ENCODE measurements at regions not wholly inside any gene's neighbourhood (a gene's known extent, or its start where the extent isn't known, plus 50 kb on each side); places are given as distances from the start of the nearest gene placed in this dataset.

DNA sequence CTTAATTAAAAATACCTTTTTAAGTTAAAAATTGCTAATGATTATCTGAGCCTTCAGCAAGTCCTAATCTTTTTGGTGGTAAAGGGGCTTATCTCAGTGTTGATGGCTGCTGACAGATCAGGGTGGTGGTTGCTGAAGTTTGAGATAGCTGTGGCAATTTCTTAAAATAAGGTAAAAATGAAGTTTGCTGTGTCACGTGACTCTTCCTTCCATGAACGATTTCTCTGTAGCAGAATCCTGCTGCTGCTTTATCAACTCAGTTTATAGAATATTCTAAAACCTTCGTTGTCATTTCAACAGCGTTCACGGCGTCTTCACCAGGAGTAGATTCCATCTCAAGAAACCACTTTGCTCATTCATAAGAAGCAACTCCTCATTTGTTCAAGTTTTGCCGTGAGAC is 110.1 kb downstream of the SUCNR1 start:
- 95% methylated on average over 7 of the region's 7 CpGs; no CpG with 5 or more reads in 1 of the 2 experiments for WGBS, 2 experiments (ENCODE audit: extremely low coverage in 1 of 2, insufficient coverage in 1 of 2, insufficient read length in 1 of 2, insufficient replicate concordance in 2 of 2, low coverage in 1 of 2, low lambda C conversion rate in 2 of 2, missing lambda C conversion rate in 1 of 2)
- FAIRE-seq: no peak

More for the DNA sequence above, 110.1 kb downstream of the SUCNR1 start:
- no peak overlapping the region for H3K27ac ChIP-seq (ENCODE audit: low read depth, low read length)
- H2BK120ac ChIP-seq (replicated peaks; ENCODE audit: low read depth, low read length): no peak overlapping the region
- H3K4me1 ChIP-seq (replicated peaks in 1 of 4; ENCODE audit: control insufficient read depth in 3 of 4, insufficient read depth in 4 of 4, low read length in 3 of 4): no peaks in the 10 kb centered on the region
- H2BK20ac ChIP-seq (ENCODE audit: low read length): no peak overlapping the region
- no peak overlapping the region for H4K91ac ChIP-seq (replicated peaks; ENCODE audit: insufficient read length, low read length)
- no peak for DNase-seq (ENCODE audit: low read depth in 1 of 2, low spot score in 2 of 2)
- ChIA-PET CTCF (ENCODE audit: partially characterized antibody) (no interaction called here), POLR2A (ENCODE audit: partially characterized antibody) (no interaction called here)
- H4K5ac ChIP-seq (ENCODE audit: insufficient read length, low read depth, low read length): no peak overlapping the region
- no peaks in the 10 kb centered on the region for H4K20me1 ChIP-seq (replicated peaks in 1 of 2; ENCODE audit: control insufficient read depth in 1 of 2, insufficient read depth in 2 of 2, low read length in 2 of 2)
- no peak overlapping the region for H3K4ac ChIP-seq (replicated peaks; ENCODE audit: insufficient read length, low read depth, low read length)
- H3K9me3 ChIP-seq (ENCODE audit: insufficient read depth in 2 of 2, low read depth in 1 of 2, low read length in 1 of 2): no peaks in the 10 kb centered on the region
- H3K79me1 ChIP-seq (ENCODE audit: low read depth, low read length): no peaks in the 10 kb centered on the region
- TF ChIP-seq CBX8 (IDR thresholded peaks at IDR 0.05; ENCODE audit: borderline replicate concordance, low read depth, low read length) (no peak), CTBP2 (IDR thresholded peaks at IDR 0.05; ENCODE audit: borderline replicate concordance, insufficient read depth, insufficient read length, low read length) (no peak)
- no peaks in the 10 kb centered on the region for H3K36me3 ChIP-seq (ENCODE audit: control insufficient read depth in 2 of 4, insufficient read depth in 4 of 4, low read length in 3 of 4)
- H3K9ac ChIP-seq (replicated peaks in 1 of 4; ENCODE audit: extremely low read depth in 1 of 4, low read depth in 3 of 4, low read length in 3 of 4): no peak overlapping the region
- H3K56ac ChIP-seq (replicated peaks; ENCODE audit: insufficient read length, low read depth, low read length): no peak overlapping the region
- no peak overlapping the region for H3K18ac ChIP-seq (ENCODE audit: extremely low read depth, low read length)
- H2BK15ac ChIP-seq (ENCODE audit: low read length): no peak overlapping the region
- H3K4me2 ChIP-seq (ENCODE audit: insufficient read depth in 1 of 2, low read depth in 2 of 2, low read length in 2 of 2): no peak overlapping the region
- H3K79me2 ChIP-seq (ENCODE audit: control insufficient read depth in 1 of 2, insufficient read depth in 2 of 2, low read length in 2 of 2): no peaks in the 10 kb centered on the region
- H3K23me2 ChIP-seq (ENCODE audit: low read depth, low read length): no peaks in the 10 kb centered on the region
- no peaks in the 10 kb centered on the region for H3K27me3 ChIP-seq (replicated peaks in 1 of 4; ENCODE audit: control insufficient read depth in 3 of 4, extremely low read depth in 1 of 4, insufficient read depth in 3 of 4, low read length in 3 of 4)
- H3K23ac ChIP-seq (ENCODE audit: insufficient read length): no peak overlapping the region
- no peak overlapping the region for H2BK5ac ChIP-seq (ENCODE audit: low read depth, low read length)
- no peak overlapping the region for H3K4me3 ChIP-seq (ENCODE audit: extremely low read depth in 1 of 4, insufficient read depth in 2 of 4, low read depth in 3 of 4, low read length in 4 of 4)
- no peak overlapping the region for H2AK5ac ChIP-seq (ENCODE audit: low read depth, low read length)
- no peak overlapping the region for H4K8ac ChIP-seq (ENCODE audit: extremely low read depth, insufficient read depth, low read length)
- no peak overlapping the region for H3K14ac ChIP-seq (ENCODE audit: insufficient read length)
- no peak overlapping the region for H2BK12ac ChIP-seq (ENCODE audit: low read depth, low read length)
- no peak overlapping the region for H2AFZ ChIP-seq (ENCODE audit: low read length)
